ENCODE measurements at regions not wholly inside any gene's neighbourhood (a gene's known extent, or its start where the extent isn't known, plus 50 kb on each side); places are given as distances from the start of the nearest gene placed in this dataset.

- TF ChIP-seq CTCF (IDR thresholded peaks at IDR 0.05; ENCODE audit: unreplicated experiment) = no peak
- CTCF ChIA-PET = no interaction called here
- no peak overlapping the region for H3K27ac Mint-ChIP-seq (ENCODE audit: unreplicated experiment)
- H3K36me3 Mint-ChIP-seq (ENCODE audit: insufficient read depth, unreplicated experiment) = no peaks in the 10 kb centered on the region
- H3K9me3 Mint-ChIP-seq (ENCODE audit: low read depth, unreplicated experiment) = peaks cover 7% of the 10 kb centered on the region
- no peaks in the 10 kb centered on the region for H3K4me1 Mint-ChIP-seq (ENCODE audit: low read depth, unreplicated experiment)
- no peak for DNase-seq
- no peak overlapping the region for H3K4me3 Mint-ChIP-seq (ENCODE audit: low read depth, unreplicated experiment)
- no peaks in the 10 kb centered on the region for H3K27me3 Mint-ChIP-seq (ENCODE audit: unreplicated experiment)
- no TSS peak for BruUV-seq (replicated peaks)
- intact Hi-C loops (cut with micrococcal nuclease; ENCODE audit: unreplicated experiment) = no loop called here
Observed at GRCh38 chr6:80932359-80932758, 820.1 kb downstream of the TENT5A start.

GRCh38 chr6:80930376-80930775, 822.1 kb downstream of the TENT5A start:
- CTCF ChIA-PET = no interaction called here
- Mint-ChIP-seq H3K9me3 (ENCODE audit: low read depth, unreplicated experiment) (peaks cover 7% of the 10 kb centered on the region), H3K27me3 (ENCODE audit: unreplicated experiment) (no peaks in the 10 kb centered on the region), H3K27ac (ENCODE audit: unreplicated experiment) (no peak overlapping the region), H3K4me3 (ENCODE audit: low read depth, unreplicated experiment) (no peak overlapping the region), H3K4me1 (ENCODE audit: low read depth, unreplicated experiment) (no peaks in the 10 kb centered on the region), H3K36me3 (ENCODE audit: insufficient read depth, unreplicated experiment) (no peaks in the 10 kb centered on the region)
- no peak for DNase-seq
- no peak for TF ChIP-seq CTCF (IDR thresholded peaks at IDR 0.05; ENCODE audit: unreplicated experiment)
- intact Hi-C loops (cut with micrococcal nuclease; ENCODE audit: unreplicated experiment) = no loop called here
- no TSS peak for BruUV-seq (replicated peaks)

GRCh38 chr6:80923816-80924215, 817.3 kb downstream of the BCKDHB start:
- DNase-seq = no peak
- intact Hi-C loops (cut with micrococcal nuclease; ENCODE audit: unreplicated experiment) = no loop called here
- Mint-ChIP-seq H3K9me3 (ENCODE audit: low read depth, unreplicated experiment) (no peaks in the 10 kb centered on the region), H3K27me3 (ENCODE audit: unreplicated experiment) (no peaks in the 10 kb centered on the region), H3K27ac (ENCODE audit: unreplicated experiment) (no peak overlapping the region), H3K36me3 (ENCODE audit: insufficient read depth, unreplicated experiment) (no peaks in the 10 kb centered on the region), H3K4me3 (ENCODE audit: low read depth, unreplicated experiment) (no peak overlapping the region), H3K4me1 (ENCODE audit: low read depth, unreplicated experiment) (no peaks in the 10 kb centered on the region)
- CTCF ChIA-PET = no interaction called here
- TF ChIP-seq CTCF (IDR thresholded peaks at IDR 0.05; ENCODE audit: unreplicated experiment) = no peak
- BruUV-seq (replicated peaks) = no TSS peak

- CTCF ChIA-PET = no interaction called here
Observed at GRCh38 chr6:80922916-80923455, 816.5 kb downstream of the BCKDHB start.

More at GRCh38 chr6:80922916-80923455, 816.5 kb downstream of the BCKDHB start:
- intact Hi-C loops (cut with micrococcal nuclease; ENCODE audit: unreplicated experiment) = no loop called here
- DNase-seq = no peak
- BruUV-seq (replicated peaks) = no TSS peak
- no peaks in the 10 kb centered on the region for H3K4me1 Mint-ChIP-seq (ENCODE audit: low read depth, unreplicated experiment)
- no peak overlapping the region for H3K4me3 Mint-ChIP-seq (ENCODE audit: low read depth, unreplicated experiment)
- H3K36me3 Mint-ChIP-seq (ENCODE audit: insufficient read depth, unreplicated experiment) = no peaks in the 10 kb centered on the region
- no peaks in the 10 kb centered on the region for H3K9me3 Mint-ChIP-seq (ENCODE audit: low read depth, unreplicated experiment)
- TF ChIP-seq CTCF (IDR thresholded peaks at IDR 0.05; ENCODE audit: unreplicated experiment) = no peak
- no peaks in the 10 kb centered on the region for H3K27me3 Mint-ChIP-seq (ENCODE audit: unreplicated experiment)
- H3K27ac Mint-ChIP-seq (ENCODE audit: unreplicated experiment) = no peak overlapping the region

Measured in Calu3 (cell line).